GM12872 (cell line): ENCODE measurements at regions not wholly inside any gene's neighbourhood (a gene's known extent, or its start where the extent isn't known, plus 50 kb on each side); places are given as distances from the start of the nearest gene placed in this dataset.

Source experiments
- TF ChIP-seq, protein P1 (sequence below): IDR thresholded peaks from 3 replicates; pipeline ENCODE4 v1.5.1; 2011; ENCODE audit warnings: low read depth, mild to moderate bottlenecking, low read length, moderate library complexity; ENCODE audit not compliant: insufficient read depth

DNA sequence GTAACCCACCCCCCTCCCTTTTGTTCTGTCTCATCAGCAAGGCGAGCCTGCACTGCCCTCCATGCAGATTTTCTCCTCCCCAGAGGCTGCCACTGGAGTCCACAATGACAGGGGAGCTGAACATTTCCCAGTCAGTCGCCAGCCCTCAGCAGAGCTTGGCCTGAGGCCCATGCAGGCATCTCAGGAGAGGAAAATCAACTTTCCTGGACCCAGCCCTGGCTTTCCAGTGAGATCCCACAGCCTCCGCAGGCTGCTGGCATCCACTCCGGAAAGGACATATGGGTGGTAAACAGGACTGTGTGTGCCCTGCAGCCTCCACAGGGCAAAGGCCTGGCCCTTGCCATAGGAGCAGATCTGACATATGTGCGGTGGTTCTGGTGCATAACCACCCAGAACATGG, 253.8 kb downstream of the TNS1 start:
- TF ChIP-seq, protein P1, sequence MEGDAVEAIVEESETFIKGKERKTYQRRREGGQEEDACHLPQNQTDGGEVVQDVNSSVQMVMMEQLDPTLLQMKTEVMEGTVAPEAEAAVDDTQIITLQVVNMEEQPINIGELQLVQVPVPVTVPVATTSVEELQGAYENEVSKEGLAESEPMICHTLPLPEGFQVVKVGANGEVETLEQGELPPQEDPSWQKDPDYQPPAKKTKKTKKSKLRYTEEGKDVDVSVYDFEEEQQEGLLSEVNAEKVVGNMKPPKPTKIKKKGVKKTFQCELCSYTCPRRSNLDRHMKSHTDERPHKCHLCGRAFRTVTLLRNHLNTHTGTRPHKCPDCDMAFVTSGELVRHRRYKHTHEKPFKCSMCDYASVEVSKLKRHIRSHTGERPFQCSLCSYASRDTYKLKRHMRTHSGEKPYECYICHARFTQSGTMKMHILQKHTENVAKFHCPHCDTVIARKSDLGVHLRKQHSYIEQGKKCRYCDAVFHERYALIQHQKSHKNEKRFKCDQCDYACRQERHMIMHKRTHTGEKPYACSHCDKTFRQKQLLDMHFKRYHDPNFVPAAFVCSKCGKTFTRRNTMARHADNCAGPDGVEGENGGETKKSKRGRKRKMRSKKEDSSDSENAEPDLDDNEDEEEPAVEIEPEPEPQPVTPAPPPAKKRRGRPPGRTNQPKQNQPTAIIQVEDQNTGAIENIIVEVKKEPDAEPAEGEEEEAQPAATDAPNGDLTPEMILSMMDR, result no peak

- TF ChIP-seq, protein P1, result no peak
These were observed 256.0 kb downstream of the TNS1 start for GRCh38 chr2:217746808-217747207.

GRCh38 chr2:217743966-217744761, 258.6 kb downstream of the TNS1 start:
- TF ChIP-seq, protein P1, result no peak

DNA sequence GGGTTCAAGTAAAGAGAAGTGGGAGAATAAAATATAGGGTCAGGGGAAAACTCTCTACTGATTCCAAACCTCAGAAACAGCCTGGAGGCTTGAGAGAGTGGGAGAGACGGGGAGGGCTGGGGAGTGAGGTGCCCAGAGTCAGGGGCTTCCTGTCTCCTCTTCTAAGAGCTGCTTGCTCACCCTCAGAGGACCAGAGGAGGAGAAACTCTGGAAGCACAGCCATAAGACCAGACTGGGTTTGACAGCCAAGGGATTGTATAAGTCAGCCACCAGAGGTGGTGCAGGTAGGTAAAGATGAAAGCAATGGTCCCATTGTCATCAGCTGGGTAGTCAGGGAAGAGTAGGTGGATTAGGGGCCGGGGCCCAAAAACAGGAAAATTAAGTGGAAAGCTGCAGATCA, 259.4 kb downstream of the TNS1 start:
- TF ChIP-seq, protein P1, result no peak

GRCh38 chr2:217742841-217743240, 260.0 kb downstream of the TNS1 start:
- TF ChIP-seq, protein P1, result no peak

- TF ChIP-seq, protein P1, result no peak
These were observed 260.5 kb downstream of the TNS1 start for GRCh38 chr2:217742276-217742675.

- TF ChIP-seq, protein P1, result no peak
These were observed 261.3 kb downstream of the TNS1 start for GRCh38 chr2:217741381-217741955.
